ENCODE measurements at regions not wholly inside any gene's neighbourhood (a gene's known extent, or its start where the extent isn't known, plus 50 kb on each side); places are given as distances from the start of the nearest gene placed in this dataset.

GRCh38 chr2:75925331-75926024 lies 214.8 kb upstream of the GCFC2 start:
- in situ Hi-C loops (cut with HindIII; ENCODE audit: low sequenced_read_pairs), result no loop called here
- TF ChIP-seq CTCF (IDR thresholded peaks at IDR 0.05; ENCODE audit: low read depth, low read length, missing control alignments), result no peak
- H3K4me3 ChIP-seq (ENCODE audit: low read depth, low read length), result no peak overlapping the region
- no peak for DNase-seq (ENCODE audit: low read depth)

- no peak for DNase-seq (ENCODE audit: low read depth)
- TF ChIP-seq CTCF (IDR thresholded peaks at IDR 0.05; ENCODE audit: low read depth, low read length, missing control alignments), result no peak
- in situ Hi-C loops (cut with HindIII; ENCODE audit: low sequenced_read_pairs), result no loop called here
- no peak overlapping the region for H3K4me3 ChIP-seq (ENCODE audit: low read depth, low read length)
Observed at GRCh38 chr2:75922191-75922590, 211.5 kb upstream of the GCFC2 start.

GRCh38 chr2:75920859-75921551 lies 210.3 kb upstream of the GCFC2 start:
- no peak overlapping the region for H3K4me3 ChIP-seq (ENCODE audit: low read depth, low read length)
- no peak for DNase-seq (ENCODE audit: low read depth)
- in situ Hi-C loops (cut with HindIII; ENCODE audit: low sequenced_read_pairs), result no loop called here
- TF ChIP-seq CTCF (IDR thresholded peaks at IDR 0.05; ENCODE audit: low read depth, low read length, missing control alignments), result no peak

- in situ Hi-C loops (cut with HindIII; ENCODE audit: low sequenced_read_pairs), result no loop called here
- no peak for TF ChIP-seq CTCF (IDR thresholded peaks at IDR 0.05; ENCODE audit: low read depth, low read length, missing control alignments)
- H3K4me3 ChIP-seq (ENCODE audit: low read depth, low read length), result no peak overlapping the region
- no peak for DNase-seq (ENCODE audit: low read depth)
Observed at GRCh38 chr2:75915851-75916634, 205.3 kb upstream of the GCFC2 start.

GRCh38 chr2:75896779-75897366 lies 186.2 kb upstream of the GCFC2 start:
- peak; percentile 68 for TF ChIP-seq CTCF (IDR thresholded peaks at IDR 0.05; ENCODE audit: low read depth, low read length, missing control alignments)
- no peak for DNase-seq (ENCODE audit: low read depth)
- H3K4me3 ChIP-seq (ENCODE audit: low read depth, low read length), result no peak overlapping the region
- in situ Hi-C loops (cut with HindIII; ENCODE audit: low sequenced_read_pairs), result no loop called here

GRCh38 chr2:75894170-75894569 lies 183.5 kb upstream of the GCFC2 start:
- DNase-seq (ENCODE audit: low read depth), result no peak
- no peak overlapping the region for H3K4me3 ChIP-seq (ENCODE audit: low read depth, low read length)
- in situ Hi-C loops (cut with HindIII; ENCODE audit: low sequenced_read_pairs), result no loop called here
- no peak for TF ChIP-seq CTCF (IDR thresholded peaks at IDR 0.05; ENCODE audit: low read depth, low read length, missing control alignments)

Data from astrocyte of the cerebellum (primary cell).